SK-MEL-5 (cell line): ENCODE measurements at regions not wholly inside any gene's neighbourhood (a gene's known extent, or its start where the extent isn't known, plus 50 kb on each side); places are given as distances from the start of the nearest gene placed in this dataset.

Experiments used
- DNase-seq: peaks from one replicate; pipeline ENCODE4 v3.0.0-alpha.2; 2016; ENCODE audit warnings: low read depth, low spot score
- in situ Hi-C: cut with HindIII; loops from 2 replicates; pipeline ENCODE4 v1.10.0; 2016; ENCODE audit warnings: low sequenced_read_pairs, high pct_unique_total_duplicates, low pct_unique_long_range_greater_than_20kb

DNA sequence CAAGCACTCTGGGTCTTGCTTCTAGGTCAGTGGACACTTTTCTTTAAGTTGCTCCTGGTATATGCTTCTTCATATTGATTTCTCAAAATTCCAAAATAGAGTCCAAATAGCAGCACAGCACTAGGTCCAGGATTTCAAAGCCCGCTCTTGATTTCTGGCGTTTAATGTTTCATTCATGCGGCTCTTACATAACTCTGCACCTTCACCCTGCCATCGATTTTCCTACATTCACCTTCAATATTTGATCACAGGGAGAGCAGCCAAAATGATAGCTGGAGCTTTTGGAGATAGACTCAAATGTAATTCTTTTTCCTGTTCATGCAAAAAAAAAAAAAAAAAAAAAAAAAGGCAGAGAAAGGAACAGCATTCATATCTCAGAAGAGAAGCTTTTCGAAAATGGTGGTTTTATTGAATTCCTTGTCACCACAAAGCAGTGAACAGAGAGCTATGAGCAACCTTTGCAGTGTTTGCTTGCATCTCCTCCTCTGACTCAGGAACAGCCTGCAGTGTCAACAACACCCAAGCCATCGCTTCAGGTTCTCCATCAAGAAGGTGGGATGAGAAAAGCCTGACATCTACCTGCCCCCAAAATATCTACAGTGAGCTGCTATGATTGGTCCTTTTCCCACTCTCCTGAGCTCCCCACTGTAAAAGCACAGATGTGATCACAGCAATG, 97.8 kb downstream of the MED10 start:
- in situ Hi-C loops, result no loop called here
- DNase-seq, result no peak

DNA sequence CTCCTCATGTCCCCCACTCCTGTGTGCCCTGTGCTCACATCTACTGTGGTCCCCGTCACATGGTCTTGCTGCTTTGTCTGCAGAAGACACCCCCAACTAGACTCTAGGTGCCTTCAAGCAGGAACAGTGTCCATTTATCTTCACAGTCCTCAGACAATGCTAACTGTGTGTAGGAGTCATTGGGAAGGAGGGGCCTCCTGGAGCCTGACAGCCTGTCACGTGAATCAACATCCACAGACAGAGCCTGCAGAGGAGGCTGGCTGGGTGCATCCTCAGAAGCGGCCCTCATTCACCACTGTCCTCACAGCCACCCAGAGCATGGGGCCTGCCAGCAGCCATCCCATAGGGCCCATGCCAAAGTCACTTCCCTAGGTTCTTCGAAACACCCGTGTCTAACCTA, 98.7 kb downstream of the MED10 start:
- in situ Hi-C loops, result no loop called here
- peak; percentile 20 for DNase-seq

DNA sequence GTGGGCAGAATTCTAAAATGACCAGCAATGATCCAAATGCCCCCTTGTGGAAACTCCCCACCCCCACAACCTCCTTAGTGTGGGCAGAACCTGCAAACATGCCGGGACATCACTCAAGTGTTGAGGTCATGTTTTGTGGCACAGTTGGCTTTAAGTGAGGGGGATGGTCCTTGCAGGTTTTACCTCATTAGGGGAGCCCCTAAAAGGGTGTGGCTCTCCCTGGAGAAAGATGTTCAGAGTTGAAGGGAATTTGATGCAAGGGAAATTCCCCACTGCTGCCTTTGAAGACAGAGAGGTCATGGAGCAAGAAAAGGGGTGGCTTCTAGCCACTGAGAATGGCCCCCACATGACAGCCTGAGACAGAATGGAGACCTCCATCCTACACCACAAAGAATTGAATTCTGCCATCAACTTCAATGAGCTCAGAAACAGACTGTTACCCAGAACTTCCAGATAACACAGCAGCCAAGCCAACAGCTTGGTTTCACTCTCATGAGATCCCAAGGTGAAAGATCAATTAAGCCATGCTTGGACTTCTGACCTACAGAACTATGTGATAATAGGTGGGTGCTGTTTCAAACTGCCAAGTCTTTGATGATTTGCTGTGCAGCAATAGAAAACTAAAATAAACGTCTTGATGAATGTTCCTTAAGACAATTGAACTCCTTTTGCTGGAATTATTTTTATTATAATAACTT, 103.4 kb downstream of the MED10 start:
- DNase-seq, result no peak
- in situ Hi-C loops, result no loop called here

DNA sequence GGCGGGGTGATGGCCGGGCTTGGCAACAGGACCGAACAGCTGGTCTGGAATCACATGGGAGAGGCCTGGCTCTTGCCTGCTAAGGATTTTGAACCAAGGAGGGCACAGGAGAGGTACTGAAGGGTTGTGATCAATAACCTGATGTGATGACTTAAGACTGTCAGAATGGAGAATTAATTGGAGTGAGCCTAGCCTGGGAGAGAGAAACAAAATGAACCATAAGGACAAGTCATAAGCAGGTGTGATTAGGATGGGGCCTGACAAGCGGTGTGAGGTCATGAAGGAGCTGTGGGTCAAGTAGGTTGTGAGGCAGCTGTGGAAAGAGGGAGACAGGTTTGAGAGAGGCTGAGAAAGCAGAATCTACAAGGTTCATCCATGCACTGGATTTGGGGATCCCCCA, 104.6 kb downstream of the MED10 start:
- DNase-seq, result no peak
- in situ Hi-C loops, result no loop called here

DNA sequence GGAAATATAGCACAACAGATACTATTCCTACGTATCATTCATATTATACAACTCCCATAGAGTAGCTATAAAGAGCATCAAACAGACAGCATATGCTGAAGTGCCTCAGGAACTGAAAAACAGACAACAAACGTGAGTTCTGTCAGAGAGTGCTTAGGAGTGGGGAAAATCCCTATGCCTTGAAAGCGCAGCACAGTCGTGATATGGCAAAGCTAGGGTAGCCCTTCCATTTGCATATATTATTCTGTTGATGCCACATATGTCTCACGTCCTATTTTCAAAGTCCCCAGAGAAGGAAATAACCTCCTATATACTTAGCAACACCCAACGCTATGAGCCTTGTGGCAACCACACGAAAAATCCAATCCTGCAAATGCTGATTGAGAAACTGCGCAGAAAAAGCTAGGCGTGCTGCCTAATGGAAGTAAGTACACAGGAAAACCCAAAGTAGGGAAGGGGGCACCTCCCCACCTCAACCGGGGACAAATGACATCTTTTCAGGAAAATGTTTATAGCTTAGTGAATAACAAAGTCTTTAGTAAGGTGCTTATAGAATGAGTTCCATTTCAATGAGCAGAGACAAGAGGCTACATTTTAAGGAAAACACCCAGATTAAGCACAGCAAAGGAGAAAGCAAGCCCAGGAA, 105.1 kb downstream of the MED10 start:
- in situ Hi-C loops, result no loop called here
- DNase-seq, result no peak

DNA sequence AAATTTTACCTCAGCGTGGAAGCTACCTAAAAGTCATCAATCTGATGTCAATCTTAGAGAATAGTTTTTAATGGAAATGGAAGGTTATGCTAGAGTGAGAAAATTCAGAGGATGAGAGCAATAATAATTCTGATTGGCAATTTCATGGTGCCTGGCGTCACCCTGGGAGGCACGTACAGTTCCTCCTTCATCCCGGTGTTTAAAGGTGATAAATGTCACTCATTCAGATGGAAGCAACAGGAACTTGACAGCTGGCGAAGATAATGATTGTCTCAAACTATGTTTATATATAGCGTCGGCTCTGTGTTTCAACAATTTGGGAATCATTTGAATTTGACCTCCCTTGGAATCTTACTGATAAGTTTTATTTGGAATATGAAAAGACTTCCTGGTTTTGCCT, 108.4 kb downstream of the MED10 start:
- no peak for DNase-seq
- in situ Hi-C loops, result no loop called here

DNA sequence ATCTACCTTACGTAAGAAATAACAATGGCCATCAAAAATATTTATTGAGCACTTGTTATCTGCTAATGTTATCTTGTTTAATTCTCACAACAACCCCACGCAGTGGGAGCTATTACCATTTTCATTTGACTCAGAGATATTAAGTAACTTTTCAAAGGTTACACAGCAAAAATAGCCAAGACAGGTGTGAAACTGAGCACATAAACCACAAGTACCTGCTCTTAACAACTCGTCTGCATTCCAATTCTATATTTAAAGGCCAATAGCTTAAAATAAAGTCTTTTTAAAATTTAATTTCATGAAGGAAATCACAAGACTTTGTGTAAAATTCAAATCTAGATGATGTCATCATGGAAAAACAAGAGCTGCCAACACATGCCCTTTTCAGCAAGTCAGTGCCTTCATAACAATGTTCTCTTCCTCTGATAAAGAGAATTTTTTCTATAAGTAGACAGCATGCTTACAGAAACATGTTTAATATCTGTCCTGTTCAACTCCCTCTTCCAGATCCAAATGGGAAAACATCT, 111.6 kb downstream of the MED10 start:
- in situ Hi-C loops, result no loop called here
- DNase-seq, result no peak

DNA sequence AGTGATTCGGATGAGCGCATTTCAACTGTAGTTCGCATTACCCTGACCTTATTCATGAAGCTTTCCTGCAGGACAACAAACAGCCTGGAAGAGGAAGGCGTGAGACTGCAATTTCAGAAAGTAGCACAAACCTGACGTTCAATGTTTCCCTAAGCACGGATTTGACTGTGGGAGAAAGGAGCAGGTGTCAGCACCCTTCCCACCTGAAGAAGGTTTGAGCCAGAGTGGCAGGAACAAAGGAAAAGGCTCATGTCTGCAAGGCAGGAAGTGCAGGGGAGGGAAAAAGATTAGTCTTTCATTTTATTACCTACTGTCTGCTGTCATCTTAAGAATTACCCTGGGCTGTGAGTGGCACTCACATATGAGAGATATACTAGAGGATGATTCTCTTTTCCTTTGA, 114.0 kb downstream of the MED10 start:
- in situ Hi-C loops, result no loop called here
- DNase-seq, result no peak

DNA sequence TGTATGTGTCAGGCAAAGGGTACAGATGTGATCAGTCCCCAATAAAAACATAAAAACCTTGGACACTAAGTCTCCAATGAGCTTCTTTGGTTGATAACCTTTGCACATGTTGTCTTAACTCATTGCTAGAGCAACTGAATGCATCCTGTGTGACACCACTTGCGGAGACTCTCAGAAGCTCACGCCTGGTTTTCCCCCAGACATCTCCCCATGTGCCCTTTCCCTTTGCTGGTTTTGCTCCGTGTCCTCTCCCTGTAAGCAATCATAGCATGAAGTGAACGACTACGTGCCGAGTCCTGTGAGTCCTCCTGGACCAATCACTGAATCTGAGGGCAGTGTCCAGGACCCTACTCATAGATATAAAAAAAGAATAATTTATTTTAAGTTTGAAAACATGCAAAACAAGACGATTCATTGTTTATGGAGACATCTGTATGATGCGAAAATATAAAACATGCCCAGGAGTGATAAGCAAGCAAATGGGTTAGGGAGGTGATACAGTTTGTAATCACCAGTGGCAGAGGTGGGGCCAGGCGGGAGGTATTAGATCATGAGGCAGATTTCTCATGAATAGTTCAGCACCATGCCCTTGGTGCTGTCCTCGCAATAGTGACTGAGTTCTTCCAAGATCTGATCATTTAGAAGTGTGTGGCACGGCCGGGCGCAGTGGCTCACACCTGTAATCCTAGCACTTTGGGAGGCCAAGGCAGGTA, 115.5 kb downstream of the MED10 start:
- in situ Hi-C loops, result no loop called here
- no peak for DNase-seq

DNA sequence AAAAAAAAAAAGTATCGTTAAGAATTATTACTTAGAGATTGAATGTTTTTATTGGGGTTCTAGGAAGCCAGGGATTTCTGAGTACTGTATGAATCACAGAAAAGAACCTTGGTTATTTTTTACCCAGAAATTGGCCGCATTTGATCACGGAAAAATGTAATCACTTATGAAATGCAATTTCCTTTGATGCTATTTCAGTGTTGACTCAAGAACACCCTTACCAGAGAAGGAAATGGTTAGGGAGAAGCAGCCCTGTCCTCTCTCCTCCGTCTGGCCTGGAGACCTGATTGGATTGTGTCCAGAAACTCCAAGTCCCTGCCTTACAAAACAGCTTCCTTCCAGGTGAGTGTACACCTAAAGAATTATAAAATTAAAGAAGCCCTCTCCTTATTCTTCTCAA, 116.7 kb downstream of the MED10 start:
- DNase-seq, result no peak
- in situ Hi-C loops, result no loop called here

DNA sequence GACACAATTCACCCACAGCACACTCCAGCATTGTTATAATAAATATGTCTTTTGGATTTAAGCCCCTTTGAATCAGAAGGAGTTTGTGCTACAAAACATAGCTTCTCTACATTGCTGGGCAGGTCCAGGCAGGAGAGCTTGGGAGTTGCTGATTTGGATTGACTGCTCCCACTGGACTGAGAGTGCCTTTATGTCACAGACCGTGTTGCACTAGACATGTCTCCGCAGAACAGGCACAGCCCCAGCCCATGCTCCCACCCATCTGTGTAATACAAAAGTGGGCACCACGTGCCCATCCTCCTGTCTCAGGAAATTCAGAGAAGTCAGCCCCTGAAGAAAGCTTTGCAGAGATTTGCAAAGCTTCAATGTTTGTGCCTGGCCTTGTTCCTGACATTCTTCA, 117.1 kb downstream of the MED10 start:
- in situ Hi-C loops, result no loop called here
- DNase-seq, result no peak

DNA sequence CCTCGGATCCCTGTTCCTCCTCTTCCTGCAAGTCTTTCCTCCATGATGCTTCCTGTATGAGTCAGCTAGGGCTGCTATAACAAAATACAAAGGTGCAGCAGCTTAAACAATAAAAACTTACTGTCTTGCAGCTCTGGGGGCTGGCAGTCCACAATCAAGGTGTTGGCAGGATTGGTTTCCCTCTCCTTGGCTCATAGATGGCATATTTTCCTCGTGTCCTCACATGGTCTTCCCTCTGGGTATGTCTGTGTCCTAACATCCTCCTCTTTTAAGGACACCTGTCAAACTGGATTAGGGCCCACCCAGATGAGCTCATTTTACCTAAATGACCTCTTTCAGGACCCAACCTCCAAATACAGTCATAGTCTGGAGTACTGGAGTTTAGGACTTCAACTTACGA, 117.5 kb downstream of the MED10 start:
- DNase-seq, result no peak
- in situ Hi-C loops, result no loop called here

DNA sequence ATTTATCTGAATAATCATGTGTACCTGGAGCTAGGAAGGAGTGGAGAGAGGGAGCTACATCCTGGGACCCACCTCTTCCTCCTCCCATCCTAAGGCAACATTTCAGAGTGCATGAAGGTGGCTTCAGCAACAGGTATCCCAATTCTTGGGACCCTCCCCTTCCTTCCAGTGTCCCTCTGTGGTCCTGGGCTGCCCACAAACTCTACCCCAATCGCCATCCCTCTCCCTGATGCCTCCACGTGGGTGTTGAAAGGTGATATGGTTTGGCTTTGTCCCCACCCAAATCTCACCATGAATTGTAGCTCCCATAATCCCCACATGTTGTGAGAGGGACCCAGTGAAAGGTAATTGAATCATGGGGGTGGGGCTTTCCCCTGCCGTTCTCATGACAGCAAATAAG, 121.4 kb downstream of the MED10 start:
- DNase-seq, result no peak
- in situ Hi-C loops, result no loop called here

DNA sequence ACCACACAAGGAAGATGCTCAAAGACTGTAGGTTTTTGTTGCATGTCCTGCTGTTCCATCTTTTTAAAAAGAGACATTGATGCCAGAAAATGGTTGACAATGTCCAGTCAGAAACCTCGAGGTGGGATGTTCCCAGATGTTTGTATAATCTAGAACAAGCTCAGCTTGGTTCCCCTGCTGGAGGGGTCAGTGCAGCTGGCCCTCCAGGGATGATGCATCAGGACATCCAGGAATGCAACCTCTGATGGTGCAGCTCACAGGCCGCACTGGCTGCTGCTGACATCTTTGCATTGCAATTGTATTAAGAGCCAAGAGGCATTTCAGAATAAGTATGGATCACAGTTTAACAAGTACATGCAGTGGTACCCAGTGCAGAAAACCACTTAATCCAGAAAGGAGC, 122.4 kb downstream of the MED10 start:
- DNase-seq, result no peak
- in situ Hi-C loops, result no loop called here

DNA sequence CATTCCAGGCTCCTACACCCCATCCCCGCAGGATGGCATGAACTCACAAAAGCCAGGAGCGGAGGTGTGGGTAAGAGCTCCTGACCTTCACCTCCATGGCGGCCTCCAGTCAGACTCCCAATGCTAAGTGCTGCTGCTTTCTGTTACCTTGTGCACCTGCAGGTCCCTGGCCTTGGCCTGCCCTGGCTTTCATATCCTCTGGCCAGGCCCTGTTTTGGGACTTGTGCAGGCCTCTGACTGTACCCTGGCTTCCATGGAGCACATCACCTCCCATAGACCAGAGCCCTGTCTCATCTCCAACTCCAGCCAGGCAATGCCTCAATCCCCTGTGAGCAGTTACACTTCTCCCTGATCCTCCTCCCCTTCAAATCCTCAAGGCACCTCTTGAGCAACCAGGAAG, 124.5 kb downstream of the MED10 start:
- in situ Hi-C loops, result no loop called here
- no peak for DNase-seq

DNA sequence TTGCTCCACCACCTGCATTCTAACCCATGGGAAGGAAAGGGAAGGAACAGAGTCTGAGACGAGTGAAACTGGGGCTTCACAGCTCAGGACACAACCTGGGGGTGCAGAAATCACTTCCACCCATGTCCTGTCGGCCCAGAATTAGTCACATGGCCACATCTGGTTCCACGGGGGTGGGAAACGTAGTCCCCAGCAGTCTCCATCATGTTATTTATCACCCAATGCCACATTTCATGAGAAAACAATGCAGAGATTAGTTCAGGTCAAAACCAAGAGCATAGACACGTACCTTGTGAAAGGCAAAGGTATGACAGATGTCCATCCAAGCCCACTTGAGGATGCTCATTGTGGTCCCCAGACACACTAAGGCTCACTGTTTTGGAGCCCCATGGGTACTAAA, 125.1 kb downstream of the MED10 start:
- no peak for DNase-seq
- in situ Hi-C loops, result no loop called here

DNA sequence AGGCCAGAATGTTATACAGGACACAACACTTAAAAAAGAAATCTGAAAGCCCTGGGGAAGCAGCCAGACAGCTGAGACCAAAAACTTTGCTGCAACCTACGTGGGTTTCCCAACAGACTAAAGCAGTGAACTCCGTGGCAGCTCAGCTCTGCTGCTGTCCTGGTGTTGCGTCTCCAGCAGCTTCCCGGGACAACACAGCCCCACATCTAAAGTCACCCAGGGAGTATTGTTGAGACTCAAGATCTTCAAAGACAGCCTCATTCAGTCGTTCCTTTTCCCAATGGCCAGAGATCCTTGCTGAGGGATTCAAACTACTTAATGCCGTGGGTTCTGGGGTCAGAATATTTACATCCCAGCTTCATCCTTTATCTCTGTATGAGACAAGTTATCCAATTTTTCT, 125.8 kb downstream of the MED10 start:
- in situ Hi-C loops, result no loop called here
- no peak for DNase-seq

DNA sequence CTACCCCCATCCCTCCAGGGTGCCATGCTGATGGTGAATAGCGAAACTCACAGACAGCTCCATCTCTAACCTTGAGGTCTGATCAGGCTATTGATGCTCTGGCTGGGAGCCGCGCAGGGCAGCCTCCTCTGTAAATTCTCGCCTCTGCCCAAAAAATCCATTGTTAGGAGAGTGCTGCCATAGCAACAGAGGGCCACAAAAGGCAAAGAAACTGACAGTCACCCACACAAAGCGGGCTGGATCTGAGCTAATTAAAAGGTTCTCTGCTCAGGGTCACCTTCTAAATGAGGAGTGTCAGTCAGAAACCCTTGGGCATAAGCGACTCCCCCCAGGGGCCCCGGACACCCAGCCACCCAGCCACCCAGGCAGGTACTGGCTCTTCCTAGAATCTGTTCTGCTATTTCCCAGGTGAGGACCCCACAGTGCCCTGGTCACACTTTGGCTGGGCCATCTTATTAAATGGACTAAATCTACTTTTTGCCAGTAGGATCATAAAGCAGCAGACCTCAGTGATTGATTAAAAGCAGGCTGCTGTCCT, 126.7 kb downstream of the MED10 start:
- in situ Hi-C loops, result no loop called here
- DNase-seq, result no peak
